B cell (primary cell): ENCODE measurements at regions not wholly inside any gene's neighbourhood (a gene's known extent, or its start where the extent isn't known, plus 50 kb on each side); places are given as distances from the start of the nearest gene placed in this dataset.
"Not testable (repeated sequence)": the region's sequence is repeated elsewhere in the genome, so short reads cannot be mapped to it uniquely, and the experiment has no call there.

Source experiments
- ATAC-seq: fragments of 200-7000 bp; cut with Tn5 transposase; one replicate; pipeline ENCODE4 v1.10.0; 2021; ENCODE audit warnings: low read depth, mild to moderate bottlenecking, moderate number of reproducible peaks, moderate library complexity
- CTCF ChIA-PET: fragments of 350-600 bp; sonication (Branson Sonifier 250); formaldehyde crosslinking; loops from one replicate; lab custom pipeline; 2021; ENCODE audit warnings: antibody characterized with exemption, inconsistent platforms; lab: Charles Lee
- POLR2A ChIA-PET: fragments of 350-600 bp; sonication (Branson Sonifier 250); formaldehyde crosslinking; loops from one replicate; lab custom pipeline; 2021; ENCODE audit warnings: antibody characterized with exemption; lab: Charles Lee
- DNase-seq: peaks from one replicate; pipeline ENCODE4 v3.0.0; 2013
- H2AFZ ChIP-seq: 2 replicates; pipeline ENCODE4 v1.6.1; 2012; ENCODE audit warnings: mild to moderate bottlenecking, low read depth, low read length; ENCODE audit not compliant: insufficient read depth, poor library complexity, severe bottlenecking
- H3K27ac ChIP-seq, 2 donors: 1 replicate in 1 of 2; 2 replicates in 1 of 2; pipeline ENCODE4 v1.5.1; 2012 to 2013; ENCODE audit warnings: low read length in 2 of 2, mild to moderate bottlenecking in 2 of 2, moderate library complexity in 1 of 2
- H3K27me3 ChIP-seq, 4 experiments: fragments of 200-600 bp in 1 of 4; sonication (generic) in 1 of 4; replicated peaks in 1 of 4; 1 replicate in 2 of 4; 2 replicates in 2 of 4; pipeline versions ENCODE4 v1.6.1 to v1.7.0; 2013 to 2016; ENCODE audit warnings: low read length in 3 of 4, mild to moderate bottlenecking in 2 of 4, mixed read lengths in 1 of 4, moderate library complexity in 1 of 4; ENCODE audit not compliant: insufficient read depth in 4 of 4, control insufficient read depth in 3 of 4; ENCODE audit errors: control extremely low read depth in 1 of 4
- H3K36me3 ChIP-seq, 2 experiments: replicated peaks in 1 of 2; 1 replicate in 1 of 2; 2 replicates in 1 of 2; pipeline versions ENCODE4 v1.6.1 to v1.7.1; 2013; ENCODE audit warnings: low read length in 1 of 2; ENCODE audit not compliant: insufficient read depth in 2 of 2, control insufficient read depth in 1 of 2; ENCODE audit errors: control extremely low read depth in 1 of 2, extremely low read depth in 1 of 2
- H3K4me1 ChIP-seq, 2 donors: fragments of 200-600 bp in 1 of 2; sonication (generic) in 1 of 2; 1 replicate in 1 of 2; 2 replicates in 1 of 2; pipeline versions ENCODE4 v1.5.1 to v1.6.1; 2013 to 2017; ENCODE audit warnings: low read length in 2 of 2; ENCODE audit not compliant: control insufficient read depth in 2 of 2, insufficient read depth in 2 of 2
- H3K4me2 ChIP-seq: replicated peaks from 2 replicates; pipeline ENCODE3; 2012; ENCODE audit warnings: mild to moderate bottlenecking, low read depth, low read length; ENCODE audit not compliant: poor library complexity, severe bottlenecking
- H3K4me3 ChIP-seq, 5 experiments: fragments of 200-600 bp in 1 of 5; sonication (generic) in 1 of 5; 1 replicate in 3 of 5; 2 replicates in 2 of 5; pipeline versions ENCODE4 v1.5.1 to v1.7.0; 2011 to 2016; ENCODE audit warnings: low read length in 4 of 5, mild to moderate bottlenecking in 4 of 5, low read depth in 2 of 5, control low read depth in 1 of 5, moderate library complexity in 1 of 5; ENCODE audit not compliant: insufficient read depth in 1 of 5; ENCODE audit errors: control extremely low read depth in 1 of 5, extremely low read depth in 1 of 5
- H3K79me2 ChIP-seq: fragments of 200-600 bp; sonication (generic); one replicate; pipeline ENCODE4 v1.6.0; 2016; ENCODE audit warnings: low read length; ENCODE audit not compliant: control insufficient read depth, insufficient read depth
- H3K9ac ChIP-seq: fragments of 200-600 bp; sonication (generic); 2 replicates; pipeline ENCODE4 v1.6.1; 2017; ENCODE audit warnings: mild to moderate bottlenecking, low read length, moderate library complexity
- H3K9me3 ChIP-seq, 3 donors: one replicate each; pipeline versions ENCODE4 v1.6.1 to v1.7.1; 2013; ENCODE audit warnings: low read length in 2 of 3; ENCODE audit not compliant: control insufficient read depth in 2 of 3, insufficient read depth in 1 of 3; ENCODE audit errors: control extremely low read depth in 1 of 3
- H4K20me1 ChIP-seq: 2 replicates; pipeline ENCODE4 v1.6.0; 2012; ENCODE audit warnings: mild to moderate bottlenecking, low read length; ENCODE audit not compliant: insufficient read depth, control insufficient read depth, poor library complexity, severe bottlenecking
- H3K27ac Mint-ChIP-seq: one replicate; pipeline ENCODE4 v1.8.0; 2021; ENCODE audit warnings: mixed read lengths
- H3K27me3 Mint-ChIP-seq: one replicate; pipeline ENCODE4 v1.8.0; 2021; ENCODE audit warnings: mixed read lengths
- H3K4me1 Mint-ChIP-seq: one replicate; pipeline ENCODE4 v1.8.0; 2021; ENCODE audit warnings: mixed read lengths
- H3K4me3 Mint-ChIP-seq: one replicate; pipeline ENCODE4 v1.8.0; 2021; ENCODE audit warnings: mixed read lengths
- H3K9me3 Mint-ChIP-seq: one replicate; pipeline ENCODE4 v1.8.0; 2022; ENCODE audit warnings: mixed read lengths; ENCODE audit not compliant: insufficient read depth
- CTCF ChIP-seq: fragments of 200-600 bp; IDR thresholded peaks from one replicate; pipeline ENCODE4 v1.8.0; 2022; ENCODE audit warnings: antibody characterized with exemption, mild to moderate bottlenecking
- EZH2 ChIP-seq: IDR thresholded peaks from 2 replicates; pipeline ENCODE4 v1.6.1; 2012; ENCODE audit warnings: borderline replicate concordance, low read depth, mild to moderate bottlenecking, moderate library complexity, low read length; ENCODE audit not compliant: insufficient read depth, poor library complexity, severe bottlenecking
- WGBS: methylation state at CpG from one replicate; pipeline ENCODE4 v1.1.5; 2013; ENCODE audit warnings: missing lambda C conversion rate; ENCODE audit not compliant: insufficient coverage; 5-methylcytosine and 5-hydroxymethylcytosine counted together
- intact Hi-C: fragments of 100-400 bp; cut with micrococcal nuclease; formaldehyde crosslinking; loops from one replicate; pipeline ENCODE4 v1.10.0; 2022

GRCh38 chr1:8226747-8227146 lies 91.2 kb upstream of the SLC45A1 start:
- TF ChIP-seq CTCF: no peak
- TF ChIP-seq EZH2: no peak
- peaks cover 2% of the 10 kb centered on the region for H3K4me1 Mint-ChIP-seq
- WGBS: 49% methylated on average over 4 of the region's 5 CpGs
- Histone ChIP-seq H3K4me2 (no peak overlapping the region), H3K4me3 (no peak overlapping the region), H3K27me3 (peaks cover 0 to 5% (median 2%) of the 10 kb centered on the region in 4 experiments), H3K9ac (no peak overlapping the region), H3K27ac (no peak overlapping the region), H3K4me1 (no peaks in the 10 kb centered on the region), H3K79me2 (no peaks in the 10 kb centered on the region), H3K36me3 (no peaks in the 10 kb centered on the region), H2AFZ (no peak overlapping the region), H4K20me1 (no peaks in the 10 kb centered on the region), H3K9me3 (peaks cover 0 to 15% (median 4%) of the 10 kb centered on the region in 3 donors)
- H3K4me3 Mint-ChIP-seq: no peak overlapping the region
- H3K9me3 Mint-ChIP-seq: peaks cover 8% of the 10 kb centered on the region
- intact Hi-C loops: no loop called here
- H3K27me3 Mint-ChIP-seq: peaks cover 44% of the 10 kb centered on the region
- CTCF ChIA-PET: no interaction called here
- POLR2A ChIA-PET: no interaction called here
- ATAC-seq (no peak), DNase-seq (no peak)
- H3K27ac Mint-ChIP-seq: no peak overlapping the region

- H3K27ac Mint-ChIP-seq, H3K9ac ChIP-seq, H3K9me3 Mint-ChIP-seq, H3K27me3 ChIP-seq, H3K4me3 ChIP-seq, H3K4me3 Mint-ChIP-seq, H3K4me1 Mint-ChIP-seq, ATAC-seq, H4K20me1 ChIP-seq, H3K27ac ChIP-seq, POLR2A ChIA-PET, H3K36me3 ChIP-seq, H2AFZ ChIP-seq, H3K4me2 ChIP-seq, DNase-seq, CTCF ChIA-PET, H3K79me2 ChIP-seq, H3K4me1 ChIP-seq, intact Hi-C loops: not testable (repeated sequence)
- peaks cover 47% of the 10 kb centered on the region for H3K27me3 Mint-ChIP-seq
- WGBS: 100% methylated on average over 1 of the region's 5 CpGs
- peaks cover 0 to 15% (median 4%) of the 10 kb centered on the region in 3 donors for H3K9me3 ChIP-seq
Measured at GRCh38 chr1:8226024-8226423, 91.9 kb upstream of the SLC45A1 start.
